GM19239 (cell line): ENCODE measurements at regions not wholly inside any gene's neighbourhood (a gene's known extent, or its start where the extent isn't known, plus 50 kb on each side); places are given as distances from the start of the nearest gene placed in this dataset.

Experiments
- DNase-seq: peaks from one replicate; pipeline ENCODE4 v3.0.0; 2011; ENCODE audit warnings: low spot score; ENCODE audit not compliant: insufficient read length
- FAIRE-seq: peaks from 2 replicates; lab custom pipeline; 2011; peaks lifted over from hg19 to GRCh38; lab: Jason Lieb, UNC

GRCh38 chr21:29228306-29228705 is 70.4 kb upstream of the BACH1 start:
- DNase-seq (no peak), FAIRE-seq (no peak)

DNA sequence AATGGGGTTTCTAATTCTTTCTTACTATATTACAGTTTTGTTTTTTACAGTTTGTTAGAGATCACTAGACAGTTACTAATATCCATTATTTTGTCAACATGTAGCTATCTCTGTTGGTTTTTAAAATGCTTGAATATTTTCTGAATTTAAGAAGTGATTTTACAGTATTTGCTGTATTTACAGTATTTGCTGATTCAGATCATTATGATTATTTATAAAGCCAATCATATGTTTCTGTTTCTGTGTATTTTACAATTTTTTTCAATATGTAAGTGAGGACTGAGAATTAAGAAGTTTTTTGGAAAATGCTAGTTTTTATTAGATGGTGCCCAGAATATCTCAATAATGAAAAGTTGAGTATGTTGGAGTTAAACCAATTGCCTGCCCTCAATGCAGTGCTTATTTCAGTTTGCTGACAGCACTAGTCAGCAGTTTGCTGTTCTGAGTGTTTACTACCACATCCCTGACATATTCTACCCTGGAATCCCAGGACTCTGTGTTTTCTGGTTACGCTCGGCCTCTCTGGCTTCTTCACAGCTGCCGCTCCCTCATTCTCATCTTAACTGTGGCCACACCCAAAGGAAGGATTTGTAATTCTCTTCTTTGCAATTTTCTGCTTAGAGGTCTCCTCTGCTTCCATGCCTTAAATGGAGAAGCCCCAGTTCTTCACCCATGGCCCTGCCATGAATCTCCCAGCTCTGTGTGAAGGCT is 68.0 kb upstream of the BACH1 start:
- no peak for DNase-seq
- FAIRE-seq = no peak

DNA sequence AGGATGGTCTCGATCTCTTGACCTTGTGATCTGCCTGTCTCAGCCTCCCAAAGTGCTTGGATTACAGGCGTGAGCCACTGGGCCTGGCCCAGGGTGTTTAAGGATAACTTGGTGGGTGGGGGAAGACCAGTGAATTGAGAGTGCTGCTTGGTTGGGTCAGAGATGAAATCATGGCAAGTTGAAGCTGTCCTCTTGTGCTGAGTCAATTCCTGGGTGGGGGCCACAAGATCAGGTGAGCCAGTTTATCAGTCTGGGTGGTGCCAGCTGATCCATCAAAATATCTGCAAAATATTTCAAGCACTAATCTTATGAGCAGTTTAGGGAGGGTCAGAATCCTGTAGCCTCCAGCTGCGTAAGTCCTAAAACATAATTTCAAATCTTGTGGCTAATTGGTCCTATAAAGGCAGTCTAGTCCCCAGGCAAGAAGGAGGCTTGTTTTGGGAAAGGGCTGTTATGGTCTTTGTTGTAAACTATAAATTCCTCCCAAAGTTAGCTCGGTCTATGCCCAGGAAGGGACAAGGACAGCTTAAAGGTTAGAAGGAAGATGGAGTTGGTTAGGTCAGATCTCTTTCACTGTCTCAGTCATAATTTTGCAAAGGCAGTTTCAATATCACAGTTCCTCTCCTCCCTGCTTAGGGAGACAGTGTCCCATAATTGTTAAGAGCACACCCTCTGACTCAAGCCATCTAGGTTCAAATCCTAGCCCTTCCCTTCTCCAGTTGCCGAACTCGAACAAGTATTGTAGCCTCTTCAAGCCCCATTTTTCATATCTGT is 66.8 kb upstream of the BACH1 start:
- FAIRE-seq (peak; percentile 57), DNase-seq (no peak)

- FAIRE-seq = no peak
Measured at GRCh38 chr21:29232530-29233255, 66.0 kb upstream of the BACH1 start.

DNA sequence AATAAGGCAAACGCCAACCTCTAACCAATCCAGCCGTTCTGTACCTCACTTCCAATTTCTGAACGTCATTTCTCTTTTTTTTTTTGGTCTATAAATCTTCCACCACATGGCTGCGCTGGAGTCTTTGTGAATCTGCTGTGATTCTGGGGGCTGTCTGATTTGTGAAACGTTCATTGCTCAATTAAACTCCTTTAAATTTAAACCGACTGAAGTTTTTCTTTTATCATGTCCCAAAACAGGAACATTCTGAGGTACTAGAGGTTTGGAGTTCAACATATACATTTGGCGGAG is 65.5 kb upstream of the BACH1 start:
- no peak for DNase-seq

More at GRCh38 chr21:29232530-29233255, 66.0 kb upstream of the BACH1 start:
- no peak for DNase-seq

DNA sequence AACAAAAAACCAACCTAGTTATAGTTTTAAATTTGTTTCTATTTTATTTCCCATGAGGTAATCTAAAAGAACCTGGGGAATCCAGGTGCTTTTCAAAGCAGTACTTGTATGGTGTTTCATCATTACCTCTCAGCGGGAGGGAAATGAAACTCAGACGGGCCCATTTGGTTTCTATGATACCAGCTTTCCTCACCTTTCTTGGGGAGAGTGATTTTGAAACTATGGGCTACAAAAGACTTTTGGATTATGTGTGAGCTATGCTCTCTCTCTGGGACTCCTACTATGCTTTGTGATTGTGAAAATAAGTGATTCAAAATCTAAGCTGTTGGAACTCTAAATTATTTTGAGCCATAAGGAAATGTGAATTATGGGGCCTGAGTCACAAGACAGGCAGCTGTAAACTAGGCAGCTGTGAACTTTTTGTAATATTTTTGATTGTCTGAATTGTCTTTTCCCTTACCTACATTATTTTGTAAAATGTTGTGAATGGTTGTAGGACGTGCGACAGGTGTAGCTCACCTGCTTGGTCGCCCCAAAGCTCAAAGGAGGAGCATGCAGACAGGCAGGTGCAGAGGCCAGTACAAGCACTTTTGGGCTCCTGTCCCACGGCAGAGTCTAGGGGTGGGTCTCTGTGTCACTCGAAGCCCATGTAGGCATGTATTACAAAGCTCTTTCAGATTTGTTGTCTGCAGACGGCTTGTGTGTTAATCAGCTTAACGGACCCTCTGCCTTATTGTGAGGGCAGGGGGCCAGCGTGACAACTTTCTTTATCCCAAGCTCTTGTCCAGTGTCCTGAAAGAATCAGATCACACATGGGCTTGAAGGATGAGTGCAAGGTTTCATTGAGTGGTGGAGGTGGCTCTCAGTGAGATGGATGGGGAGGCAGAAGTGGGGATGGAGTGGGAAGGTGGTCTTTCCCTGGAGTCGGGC is 64.8 kb upstream of the BACH1 start:
- DNase-seq (peak; percentile 27), FAIRE-seq (peak; percentile 88)

More for the DNA sequence above, 65.5 kb upstream of the BACH1 start:
- FAIRE-seq = no peak

GRCh38 chr21:29235714-29236197 is 63.0 kb upstream of the BACH1 start:
- DNase-seq (no peak), FAIRE-seq (peak; percentile 87)

GRCh38 chr21:29236201-29236600 is 62.5 kb upstream of the BACH1 start:
- DNase-seq (no peak), FAIRE-seq (no peak)

GRCh38 chr21:29237110-29238052 is 61.3 kb upstream of the BACH1 start:
- DNase-seq (no peak), FAIRE-seq (peak; percentile 84)

GRCh38 chr21:29238053-29238966 is 60.4 kb upstream of the BACH1 start:
- FAIRE-seq = no peak

DNA sequence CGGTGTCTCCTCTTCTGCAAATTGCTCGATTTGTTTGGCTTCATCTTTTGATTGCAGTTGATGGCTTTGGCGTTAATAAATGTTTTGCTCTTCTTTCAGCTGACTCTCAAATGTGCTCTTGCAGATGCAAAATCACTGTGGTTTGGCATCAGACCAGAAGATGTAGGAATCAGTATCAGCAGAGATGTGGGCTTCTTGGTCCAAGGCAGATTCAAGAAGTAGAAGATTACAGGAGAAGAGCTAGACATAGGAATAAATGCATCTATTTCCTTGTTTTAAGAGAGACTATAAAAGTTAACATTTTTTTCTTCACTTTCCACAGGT is 59.8 kb upstream of the BACH1 start:
- peak; percentile 67 for FAIRE-seq

More at GRCh38 chr21:29238053-29238966, 60.4 kb upstream of the BACH1 start:
- DNase-seq = no peak

GRCh38 chr21:29240136-29240535 is 58.6 kb upstream of the BACH1 start:
- FAIRE-seq (no peak), DNase-seq (no peak)

More for the DNA sequence above, 59.8 kb upstream of the BACH1 start:
- no peak for DNase-seq

GRCh38 chr21:29242201-29242600 is 56.5 kb upstream of the BACH1 start:
- no peak for DNase-seq
- FAIRE-seq = no peak

GRCh38 chr21:29243188-29243587 is 55.5 kb upstream of the BACH1 start:
- FAIRE-seq (no peak), DNase-seq (no peak)

DNA sequence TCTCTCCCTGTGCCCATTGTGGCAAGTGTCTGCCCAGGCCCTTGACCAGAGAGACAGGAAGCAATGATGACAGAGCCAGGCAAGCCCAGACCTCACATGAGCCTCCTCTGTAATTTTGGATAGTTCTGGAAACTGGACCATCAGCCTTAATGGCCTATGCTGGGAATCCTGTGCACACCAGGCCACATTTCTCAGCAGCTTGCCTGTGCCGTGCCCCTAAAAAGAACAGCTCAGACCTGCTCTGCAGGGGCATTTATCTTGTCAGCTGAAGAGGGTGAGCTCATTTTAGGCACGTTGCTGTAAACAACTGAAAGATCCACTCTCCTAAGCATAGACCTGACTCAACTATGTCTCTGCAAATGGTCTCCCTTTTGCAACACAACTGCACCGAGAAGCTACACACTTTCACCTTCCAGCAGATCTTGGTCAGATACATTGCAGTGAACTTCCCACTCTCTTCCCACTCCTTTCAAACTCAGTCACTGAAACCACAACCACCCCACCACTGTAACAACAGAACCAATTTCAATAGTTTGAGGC is 53.5 kb upstream of the BACH1 start:
- DNase-seq (no peak), FAIRE-seq (peak; percentile 81)

- DNase-seq (no peak), FAIRE-seq (no peak)
Measured at GRCh38 chr21:29245863-29246262, 52.9 kb upstream of the BACH1 start.

- DNase-seq (no peak), FAIRE-seq (no peak)
Measured at GRCh38 chr21:29246614-29247013, 52.1 kb upstream of the BACH1 start.

DNA sequence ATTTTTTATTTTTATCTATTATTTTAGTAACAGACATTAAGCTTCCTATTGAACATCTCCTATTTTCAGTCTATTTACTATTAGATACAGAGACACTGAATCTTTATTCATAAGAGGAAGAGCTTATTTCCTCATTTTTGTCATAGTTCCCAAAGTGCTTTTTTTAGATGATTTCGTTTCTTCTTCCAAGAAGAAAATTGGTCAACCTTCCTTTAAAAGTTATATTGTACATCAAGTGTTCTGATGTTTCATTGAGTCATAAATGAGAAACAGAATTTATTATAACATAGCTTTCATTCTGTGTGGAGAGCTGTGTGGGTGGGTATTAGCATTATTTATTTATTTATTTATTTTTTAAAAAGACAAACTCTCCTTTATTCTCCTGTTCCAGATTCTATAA is 50.6 kb upstream of the BACH1 start:
- FAIRE-seq = no peak
- DNase-seq = no peak
